ENCODE measurements at regions not wholly inside any gene's neighbourhood (a gene's known extent, or its start where the extent isn't known, plus 50 kb on each side); places are given as distances from the start of the nearest gene placed in this dataset.

- DNase-seq (ENCODE audit: low spot score) = no peak
Measured at GRCh38 chr15:47405365-47406162, 311.7 kb upstream of the SEMA6D start.

DNA sequence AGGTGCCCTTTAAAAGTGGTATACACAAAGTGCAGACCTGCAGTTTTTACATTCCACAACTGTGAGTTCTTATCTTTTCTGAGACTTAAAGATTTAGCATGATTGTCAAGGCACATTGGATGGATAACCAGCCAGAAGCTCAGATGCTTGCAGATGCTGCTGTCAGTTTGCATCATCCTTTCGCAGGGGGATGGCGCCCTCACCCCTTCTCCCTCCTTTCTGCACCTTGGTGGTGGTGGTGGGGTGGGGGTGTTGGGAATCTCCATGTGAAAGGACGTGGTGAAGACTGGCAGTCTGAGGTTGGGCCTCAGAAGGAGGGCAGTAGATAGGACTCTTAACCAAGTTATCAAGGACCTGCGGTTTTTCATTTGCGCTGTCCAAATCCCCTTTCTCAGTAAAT is 309.6 kb upstream of the SEMA6D start:
- no peak for DNase-seq (ENCODE audit: low spot score)

GRCh38 chr15:47409038-47409437 is 308.3 kb upstream of the SEMA6D start:
- no peak for DNase-seq (ENCODE audit: low spot score)

DNA sequence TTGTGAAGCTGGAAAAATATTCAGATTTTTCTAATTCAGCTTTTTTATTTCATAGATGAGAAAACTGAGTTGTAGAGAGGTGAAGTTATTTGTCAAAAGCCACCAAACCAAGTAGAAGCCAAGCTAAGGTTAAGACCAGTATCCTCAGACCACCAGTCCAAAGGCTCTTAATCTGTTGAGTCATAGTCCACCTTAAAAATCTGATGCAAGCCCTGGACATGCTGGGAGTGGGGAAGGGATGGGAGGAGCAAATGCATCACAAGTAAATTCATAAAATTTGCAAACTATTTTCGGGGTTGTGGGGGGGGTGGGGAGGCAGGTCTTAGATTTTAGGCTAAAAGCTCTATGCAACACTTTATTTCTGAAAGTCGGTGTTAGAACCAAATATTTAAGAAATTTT is 307.7 kb upstream of the SEMA6D start:
- no peak for DNase-seq (ENCODE audit: low spot score)

DNA sequence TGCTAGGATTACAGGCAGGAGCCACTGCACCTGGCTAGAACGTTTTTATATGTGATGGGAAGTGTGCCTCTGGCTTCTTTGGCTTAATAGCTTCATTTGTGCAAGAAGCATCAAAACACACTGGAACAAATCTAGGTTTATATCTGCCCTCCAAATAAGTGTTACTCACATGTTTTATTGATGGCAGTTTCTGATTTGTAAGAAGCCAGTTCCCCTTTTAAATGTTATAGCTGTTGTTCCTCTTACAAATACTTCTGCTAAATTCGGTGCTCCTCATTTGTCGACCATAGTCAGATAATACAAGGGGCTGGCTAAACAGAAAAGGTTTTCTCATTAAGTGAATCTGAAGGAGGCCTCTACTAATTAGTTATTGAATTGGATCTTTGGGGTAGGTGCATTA is 307.1 kb upstream of the SEMA6D start:
- DNase-seq (ENCODE audit: low spot score) = no peak

- no peak for DNase-seq (ENCODE audit: low spot score)
Measured at GRCh38 chr15:47411733-47412132, 305.6 kb upstream of the SEMA6D start.

- no peak for DNase-seq (ENCODE audit: low spot score)
Measured at GRCh38 chr15:47412136-47412535, 305.2 kb upstream of the SEMA6D start.

GRCh38 chr15:47412802-47413201 is 304.5 kb upstream of the SEMA6D start:
- DNase-seq (ENCODE audit: low spot score) = no peak

- no peak for DNase-seq (ENCODE audit: low spot score)
Measured at GRCh38 chr15:47414207-47414606, 303.1 kb upstream of the SEMA6D start.

DNA sequence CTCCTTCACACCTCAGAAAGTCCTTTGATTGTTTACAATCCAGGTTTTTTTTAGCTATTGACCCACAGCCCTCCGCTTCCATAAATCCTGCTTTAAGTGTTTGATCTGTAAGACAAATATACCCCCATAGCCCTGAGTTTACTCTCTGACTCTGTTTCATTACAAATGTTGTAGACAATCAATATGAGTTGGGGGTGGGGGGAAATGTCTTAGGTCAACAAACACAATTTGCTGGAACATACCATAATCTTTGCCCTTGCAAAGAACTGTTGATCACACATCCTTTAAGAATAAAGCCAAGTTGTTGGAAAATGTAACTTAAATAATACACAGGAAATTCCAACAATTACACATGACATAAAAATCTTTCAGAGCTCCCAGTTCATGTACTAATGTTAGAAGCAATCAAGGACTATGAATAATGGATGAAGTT is 301.8 kb upstream of the SEMA6D start:
- no peak for DNase-seq (ENCODE audit: low spot score)

GRCh38 chr15:47422881-47423665 is 294.2 kb upstream of the SEMA6D start:
- DNase-seq (ENCODE audit: low spot score) = no peak

DNA sequence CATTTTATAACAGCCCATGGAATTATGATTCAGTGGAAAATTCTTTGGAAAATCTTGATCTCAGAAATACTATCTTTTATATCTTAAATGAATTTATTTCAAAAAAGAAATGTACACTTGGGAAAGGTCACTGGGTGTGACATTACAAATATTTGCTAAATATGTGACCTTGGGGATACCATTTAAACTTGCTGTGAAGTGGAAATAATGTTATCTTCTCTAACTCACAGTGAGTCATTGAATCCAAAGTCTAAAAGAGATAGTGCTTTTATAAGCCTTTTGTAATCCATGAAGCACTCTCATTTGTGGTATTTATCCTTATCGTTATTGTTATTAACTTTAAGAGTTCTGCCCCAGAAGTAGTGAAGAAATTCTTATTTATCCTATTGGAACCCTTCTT is 289.8 kb upstream of the SEMA6D start:
- no peak for DNase-seq (ENCODE audit: low spot score)

GRCh38 chr15:47429376-47429775 is 287.9 kb upstream of the SEMA6D start:
- DNase-seq (ENCODE audit: low spot score) = no peak

- peak; percentile 74 for DNase-seq (ENCODE audit: low spot score)
Measured at GRCh38 chr15:47431501-47431900, 285.8 kb upstream of the SEMA6D start.

GRCh38 chr15:47432826-47433225 is 284.5 kb upstream of the SEMA6D start:
- DNase-seq (ENCODE audit: low spot score) = no peak

GRCh38 chr15:47434596-47434995 is 282.7 kb upstream of the SEMA6D start:
- DNase-seq (ENCODE audit: low spot score) = no peak

DNA sequence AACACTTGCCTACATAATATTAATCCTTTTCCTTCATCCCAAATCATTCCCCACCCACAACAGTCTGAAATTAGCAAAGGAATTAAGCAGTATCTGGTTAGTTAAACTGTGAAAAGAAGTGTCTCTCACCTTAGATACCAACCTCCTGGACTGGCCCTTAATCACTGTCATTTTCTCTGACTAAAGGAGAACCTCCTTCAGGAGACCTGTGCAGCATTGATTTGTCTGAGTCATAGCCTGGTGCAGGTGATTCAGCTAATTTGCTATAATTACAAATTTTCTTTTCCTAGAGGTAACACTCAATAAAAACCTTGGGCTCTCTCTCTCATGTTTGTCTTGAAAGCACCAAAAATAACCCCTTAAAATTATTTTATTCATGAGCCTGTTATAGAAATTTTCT is 279.8 kb upstream of the SEMA6D start:
- no peak for DNase-seq (ENCODE audit: low spot score)

DNA sequence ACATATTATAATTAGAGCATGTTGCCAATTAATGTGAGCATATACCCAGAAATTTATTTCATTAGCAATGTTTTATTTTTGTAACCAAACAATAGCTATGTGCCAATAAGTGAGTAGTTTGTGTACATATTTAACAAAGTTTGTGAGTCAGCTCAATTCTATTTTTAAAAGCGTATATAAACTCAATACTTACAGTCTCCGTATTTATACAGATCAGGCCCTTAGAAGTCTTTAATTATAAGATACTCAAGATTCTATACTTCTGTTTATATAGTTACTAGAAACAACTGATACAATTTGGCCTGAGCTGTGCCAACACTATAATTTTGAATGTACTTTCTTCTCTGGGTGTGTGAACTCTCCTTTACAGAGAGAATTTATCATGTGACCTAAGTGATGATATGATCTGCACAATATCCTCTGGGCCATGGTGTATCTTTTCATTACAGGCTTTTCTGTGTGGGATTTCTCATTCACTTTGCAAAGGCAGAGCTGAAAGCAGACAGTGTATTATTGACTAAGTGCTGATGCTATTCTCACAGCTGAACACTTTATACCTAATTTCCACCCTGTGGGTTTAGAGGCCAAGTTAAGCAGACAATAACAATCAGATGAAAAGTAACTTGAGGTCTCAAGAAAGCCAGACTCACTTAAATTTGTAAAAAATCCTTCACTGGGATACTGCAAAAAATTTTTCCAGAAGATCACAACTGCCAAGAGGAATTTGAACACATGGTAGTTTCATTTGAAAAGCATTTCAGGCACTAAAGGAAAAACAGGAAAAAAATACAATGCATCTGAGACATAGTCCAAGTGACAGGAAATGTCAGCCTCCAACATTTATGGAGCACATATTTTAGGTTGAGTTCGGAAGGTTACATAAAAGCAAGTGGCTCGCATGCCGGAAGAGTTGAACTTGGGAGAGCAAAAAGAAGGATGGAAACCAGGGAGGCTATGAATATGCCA is 277.9 kb upstream of the SEMA6D start:
- no peak for DNase-seq (ENCODE audit: low spot score)

DNA sequence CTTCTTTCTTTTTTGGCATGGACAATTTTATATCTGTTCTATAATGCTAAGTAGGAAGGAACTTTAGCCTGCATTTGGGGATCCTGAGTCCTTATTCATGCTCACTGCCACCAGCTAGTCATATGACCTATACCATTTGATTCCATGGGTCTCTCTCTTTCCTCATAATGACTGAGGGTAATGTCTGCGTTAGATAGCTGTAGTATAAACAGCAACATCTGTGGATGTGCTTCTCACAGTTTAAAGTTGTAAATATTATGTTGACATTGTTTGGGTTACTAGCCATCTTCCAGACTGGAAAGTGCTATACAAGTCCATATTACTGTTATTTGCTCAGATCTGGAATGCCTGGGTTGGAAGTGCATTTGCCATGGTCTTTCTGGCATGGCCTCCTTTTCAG is 274.9 kb upstream of the SEMA6D start:
- DNase-seq (ENCODE audit: low spot score) = no peak

- DNase-seq (ENCODE audit: low spot score) = no peak
Measured at GRCh38 chr15:47443839-47444238, 273.5 kb upstream of the SEMA6D start.

DNA sequence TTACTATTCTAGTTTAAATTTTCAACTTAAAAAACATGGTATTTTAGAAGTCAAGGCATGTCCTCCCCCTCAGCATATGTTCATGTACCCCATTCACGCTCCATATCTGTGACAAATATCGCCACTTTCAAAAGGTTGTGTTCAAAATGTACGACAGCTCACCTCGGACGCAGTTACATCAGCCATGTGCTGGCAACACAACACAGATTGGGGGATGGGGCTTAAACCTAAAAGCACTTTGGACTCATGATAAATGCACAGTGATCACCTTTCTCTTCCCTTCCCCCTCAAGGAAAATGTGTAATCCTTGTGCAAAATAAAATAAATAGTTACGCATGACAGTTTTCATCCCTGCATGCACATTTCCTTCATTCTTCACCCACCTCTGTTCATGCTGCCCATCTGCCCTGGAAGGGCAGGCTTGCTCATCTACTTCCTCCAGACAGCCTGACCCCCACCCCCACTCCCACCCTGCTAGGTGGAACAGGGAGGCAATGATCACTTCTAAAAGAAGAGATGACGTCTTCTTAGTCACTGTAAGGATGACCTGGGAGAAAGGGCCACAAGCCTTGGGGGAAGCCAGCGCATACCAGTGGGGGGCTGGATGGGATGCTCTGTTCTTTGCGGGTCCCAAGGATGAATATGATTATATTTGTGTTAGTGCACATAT is 271.4 kb upstream of the SEMA6D start:
- DNase-seq (ENCODE audit: low spot score) = no peak

All from AG08396 (cell line).